ENCODE measurements at regions not wholly inside any gene's neighbourhood (a gene's known extent, or its start where the extent isn't known, plus 50 kb on each side); places are given as distances from the start of the nearest gene placed in this dataset.

- H3K4me3 ChIP-seq (replicated peaks; ENCODE audit: low read depth, low read length) = no peak overlapping the region
- no peak for TF ChIP-seq CTCF (IDR thresholded peaks at IDR 0.05; ENCODE audit: low read length, missing control alignments)
- no peak for DNase-seq (ENCODE audit: low read depth)
Observed at GRCh38 chr1:19006837-19007271, 50.4 kb upstream of the IFFO2 start.
